ENCODE measurements at regions not wholly inside any gene's neighbourhood (a gene's known extent, or its start where the extent isn't known, plus 50 kb on each side); places are given as distances from the start of the nearest gene placed in this dataset.

DNA sequence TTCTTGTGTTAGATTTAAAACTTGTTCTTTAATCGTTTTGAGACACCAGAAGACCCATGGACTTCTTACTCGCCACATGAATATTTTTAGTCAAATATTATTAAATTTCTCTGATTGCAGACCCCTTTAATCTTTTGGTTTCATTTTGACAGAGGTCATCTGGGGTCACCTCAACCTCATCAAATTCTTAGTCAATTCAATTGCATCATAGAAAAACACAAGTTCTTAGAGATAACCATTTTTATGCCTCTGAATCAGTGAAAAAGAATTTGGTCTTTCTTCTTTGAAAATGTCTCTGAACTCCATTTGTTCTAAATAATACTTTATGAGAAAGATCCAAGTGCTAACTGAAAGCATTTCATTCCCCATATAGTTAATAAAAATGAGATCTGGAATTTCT lies 55.2 kb upstream of the CBLN4 start:
- DNase-seq, result no peak
- intact Hi-C loops (cut with DNase I), result no loop called here

DNA sequence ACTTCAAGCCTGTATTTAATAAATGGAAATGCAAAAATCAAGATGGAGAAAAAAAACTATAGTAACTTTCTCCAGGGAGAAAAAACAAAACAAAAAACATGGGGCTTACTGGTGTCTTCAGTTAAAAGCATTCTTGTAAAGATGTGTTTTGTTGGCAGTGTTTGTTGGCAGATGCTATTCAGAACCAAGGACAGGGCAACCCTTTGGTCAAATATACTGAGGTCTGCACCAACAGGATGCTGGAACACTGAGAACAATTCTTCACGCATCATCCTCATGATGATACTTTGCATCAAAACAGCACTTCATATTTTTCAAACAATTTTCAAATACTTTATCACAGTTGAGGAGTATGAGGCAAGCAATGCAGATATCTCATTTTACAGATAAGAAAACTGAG lies 63.7 kb upstream of the CBLN4 start:
- no peak for DNase-seq
- intact Hi-C loops (cut with DNase I), result no loop called here

- intact Hi-C loops (cut with DNase I), result no loop called here
- DNase-seq, result no peak
Measured at GRCh38 chr20:56072165-56072564, 66.8 kb upstream of the CBLN4 start.

DNA sequence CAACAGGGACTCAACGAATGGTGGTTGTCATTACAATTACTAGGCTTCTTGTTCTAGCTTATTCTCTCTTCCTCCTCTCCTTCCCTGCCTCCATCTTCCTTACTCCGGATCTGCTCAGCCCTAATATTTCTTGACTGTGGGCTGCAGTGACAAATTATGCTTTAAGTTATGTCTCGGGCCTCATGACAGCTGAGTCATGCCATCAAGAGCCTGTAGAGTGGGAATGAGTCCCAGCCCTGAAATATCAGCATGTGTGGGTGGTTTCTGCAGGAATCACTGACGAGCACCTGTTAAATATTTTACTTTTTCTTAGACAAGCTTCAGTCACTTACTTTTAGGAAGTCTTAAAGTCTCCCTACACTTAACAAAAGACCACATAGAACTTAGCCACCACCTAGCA lies 83.1 kb upstream of the CBLN4 start:
- peak; percentile 2 to 91 (median 58) for DNase-seq

DNA sequence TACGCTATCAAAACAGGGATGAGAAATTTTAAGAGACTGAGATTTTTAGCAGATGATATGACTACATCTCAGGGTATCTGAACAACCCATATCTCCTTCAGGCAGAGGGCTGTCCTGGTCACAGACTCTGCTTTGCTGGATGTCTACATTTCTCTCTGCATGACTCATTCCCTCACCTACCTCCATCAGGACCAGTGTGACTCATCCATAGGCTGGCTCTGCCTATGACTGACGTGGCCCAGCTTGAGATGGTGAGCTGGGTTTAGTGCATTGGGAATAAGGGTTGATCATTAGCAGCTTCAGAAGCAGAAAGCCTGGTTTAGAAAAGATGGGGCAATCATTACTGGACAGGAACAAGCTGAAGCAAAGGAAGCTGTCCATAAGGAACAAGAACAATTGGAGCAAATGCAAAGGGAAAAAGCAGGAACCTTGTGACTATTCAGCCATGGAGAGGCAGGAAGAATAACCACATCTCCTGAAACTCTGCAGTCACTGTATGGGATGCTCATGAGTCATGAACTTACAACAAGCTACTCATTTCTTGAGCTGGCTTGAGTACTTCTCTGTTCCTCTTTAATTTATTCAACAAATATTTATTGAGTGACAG lies 86.4 kb upstream of the CBLN4 start:
- intact Hi-C loops (cut with DNase I), result no loop called here
- peak in 21 of 42 donors; percentile 7 to 75 (median 30) for DNase-seq

More for the DNA sequence above, 83.1 kb upstream of the CBLN4 start:
- intact Hi-C loops (cut with DNase I), result no loop called here

DNA sequence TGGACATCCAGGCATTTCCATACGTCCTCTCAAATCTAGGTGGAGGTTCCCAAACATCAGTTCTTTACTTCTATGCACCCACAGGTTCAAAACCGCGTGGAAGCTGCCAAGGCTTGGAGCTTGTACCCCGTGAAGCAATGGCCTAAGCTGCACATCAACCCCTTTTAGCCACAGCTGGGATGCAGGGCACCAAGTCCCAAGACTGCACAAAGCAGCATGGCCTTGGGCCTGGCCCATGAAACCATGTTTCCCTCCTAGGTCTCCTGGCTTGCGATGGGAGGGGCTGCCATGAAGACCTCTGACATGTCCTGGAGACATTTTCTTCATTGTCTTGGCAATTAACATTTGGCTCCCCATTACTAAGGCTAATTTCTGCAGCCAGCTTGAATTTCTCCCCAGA lies 88.9 kb upstream of the CBLN4 start:
- DNase-seq, result no peak
- intact Hi-C loops (cut with DNase I), result no loop called here

DNA sequence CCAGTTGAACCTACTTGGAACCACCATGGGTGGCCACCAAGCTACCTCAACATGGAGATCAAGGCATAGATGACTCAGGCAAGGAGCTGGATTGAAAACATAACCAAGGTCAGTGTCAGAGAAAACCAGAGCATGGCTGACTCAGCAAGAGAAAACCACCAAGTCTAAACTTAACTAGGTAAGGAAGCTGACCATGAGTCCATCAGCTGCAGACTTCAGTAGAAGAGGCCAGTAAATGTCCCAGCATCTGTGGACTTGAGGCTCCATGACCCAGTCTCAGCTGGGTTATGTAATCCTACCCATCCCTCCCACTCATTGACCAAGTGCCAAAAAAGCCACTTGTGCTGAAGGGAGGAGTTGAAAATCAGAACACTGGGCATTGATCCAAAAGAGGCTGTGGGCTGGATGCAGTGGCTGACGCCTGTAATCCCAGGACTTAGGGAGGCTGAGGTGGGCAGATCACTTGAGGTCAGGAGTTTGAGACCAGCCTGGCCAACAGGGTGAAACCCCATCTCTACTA lies 93.7 kb upstream of the CBLN4 start:
- no peak for DNase-seq
- intact Hi-C loops (cut with DNase I), result no loop called here

- intact Hi-C loops (cut with DNase I), result no loop called here
- peak in 41 of 42 donors; percentile 2 to 85 (median 52) for DNase-seq
Measured at GRCh38 chr20:56111961-56112730, 106.8 kb upstream of the CBLN4 start.

DNA sequence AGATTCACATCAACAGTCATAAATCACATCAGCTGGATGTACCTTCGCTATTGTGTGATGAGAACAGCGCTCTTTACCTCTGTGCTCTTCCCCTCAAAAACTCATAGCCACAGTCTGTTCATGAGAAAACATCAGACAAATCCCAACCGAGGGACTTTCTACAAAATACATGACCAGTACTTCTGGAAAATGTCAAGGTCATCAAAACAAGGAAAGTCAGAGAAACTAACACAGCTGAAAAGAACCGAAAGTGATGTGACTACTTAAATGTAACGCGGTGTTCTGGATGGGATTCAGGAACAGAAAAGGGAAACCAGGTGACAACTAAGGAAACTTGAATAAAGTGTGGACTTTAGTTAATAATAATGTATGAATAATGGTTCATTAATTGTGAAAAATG lies 112.0 kb upstream of the CBLN4 start:
- intact Hi-C loops (cut with DNase I), result no loop called here
- DNase-seq, result no peak

DNA sequence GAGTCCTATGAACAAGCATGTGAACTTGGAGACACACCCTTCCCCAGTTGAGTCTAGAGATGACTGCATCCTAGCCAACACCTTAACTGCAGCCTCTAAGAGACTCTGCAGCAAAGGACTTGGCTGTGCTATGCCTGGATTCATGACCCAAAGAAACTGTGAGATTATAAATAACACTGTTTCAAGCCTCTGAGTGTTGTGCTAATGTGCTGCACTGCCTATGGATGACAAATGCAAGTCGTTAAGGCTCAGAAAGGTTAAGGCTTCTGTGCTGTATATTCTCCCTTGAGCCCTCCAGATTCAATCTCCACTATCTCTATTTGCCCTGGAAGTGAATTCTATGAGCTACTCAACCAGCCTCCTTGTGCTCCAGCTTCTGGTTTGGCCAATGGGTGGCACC lies 116.5 kb upstream of the CBLN4 start:
- DNase-seq, result no peak
- intact Hi-C loops (cut with DNase I), result no loop called here

DNA sequence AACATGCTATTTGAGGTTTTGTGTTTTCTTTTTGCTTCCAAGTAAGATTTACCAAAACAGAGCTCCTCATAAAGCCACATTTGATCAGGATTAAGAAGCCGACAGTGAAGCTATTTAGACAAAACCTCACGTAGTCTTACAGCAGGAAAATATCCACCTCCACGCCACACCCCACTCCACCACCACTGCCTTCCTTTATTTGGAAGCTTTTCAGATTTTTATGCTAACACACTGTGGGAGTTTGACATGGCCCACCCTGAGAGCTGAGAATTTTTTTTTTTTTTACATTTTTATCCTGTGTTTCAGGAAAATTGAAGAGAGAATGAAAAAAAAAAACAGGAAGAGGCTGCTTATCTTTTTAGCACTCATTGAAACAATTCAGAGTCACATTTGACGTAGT lies 104.8 kb upstream of the MC3R start:
- peak in 7 of 42 donors; percentile 5 to 26 (median 20) for DNase-seq
- intact Hi-C loops (cut with DNase I), result no loop called here

GRCh38 chr20:56151834-56152233 lies 96.7 kb upstream of the MC3R start:
- intact Hi-C loops (cut with DNase I), result no loop called here
- no peak for DNase-seq

- intact Hi-C loops (cut with DNase I), result no loop called here
- DNase-seq, result no peak
Measured at GRCh38 chr20:56153926-56154325, 94.6 kb upstream of the MC3R start.

GRCh38 chr20:56155625-56156024 lies 92.9 kb upstream of the MC3R start:
- no peak for DNase-seq
- intact Hi-C loops (cut with DNase I), result no loop called here

- intact Hi-C loops (cut with DNase I), result no loop called here
- DNase-seq, result no peak
Measured at GRCh38 chr20:56157530-56158203, 90.9 kb upstream of the MC3R start.

GRCh38 chr20:56158489-56158888 lies 90.0 kb upstream of the MC3R start:
- no peak for DNase-seq
- intact Hi-C loops (cut with DNase I), result no loop called here

DNA sequence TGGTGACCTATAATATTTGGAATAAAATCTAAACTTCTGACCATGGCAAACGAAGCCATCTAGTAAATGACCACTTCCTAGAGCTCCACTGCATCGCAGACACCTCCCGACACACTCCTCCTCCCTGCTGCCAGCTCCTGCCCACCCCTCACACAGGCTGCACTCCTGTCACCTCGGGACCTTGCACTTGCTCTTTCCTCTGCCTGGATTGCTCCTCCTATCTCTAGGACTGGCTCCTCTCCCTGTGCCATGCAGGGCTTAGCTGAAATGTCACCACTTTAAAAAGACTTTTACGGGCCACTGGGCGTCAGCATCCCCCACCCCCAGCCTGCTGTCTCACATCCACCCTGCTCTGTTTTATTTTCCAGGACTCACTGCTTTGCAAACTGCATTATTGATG lies 87.6 kb upstream of the MC3R start:
- intact Hi-C loops (cut with DNase I), result no loop called here
- DNase-seq, result no peak

- DNase-seq, result no peak
- intact Hi-C loops (cut with DNase I), result no loop called here
Measured at GRCh38 chr20:56163806-56164205, 84.7 kb upstream of the MC3R start.

- intact Hi-C loops (cut with DNase I), result no loop called here
- DNase-seq, result no peak
Measured at GRCh38 chr20:56166781-56167465, 81.6 kb upstream of the MC3R start.

Measured in head of caudate nucleus (tissue), 42 donors.